VCaP (cell line): ENCODE measurements at regions not wholly inside any gene's neighbourhood (a gene's known extent, or its start where the extent isn't known, plus 50 kb on each side); places are given as distances from the start of the nearest gene placed in this dataset.

Experiments used
- H3K27ac ChIP-seq: fragments of 450-650 bp; 2 replicates; pipeline ENCODE4 v1.5.1; 2017
- TF ChIP-seq, protein P1 (sequence below): fragments of 450-650 bp; conservative IDR thresholded peaks from 2 replicates; pipeline ENCODE4 v1.5.1; 2017; ENCODE audit warnings: mild to moderate bottlenecking, moderate library complexity

DNA sequence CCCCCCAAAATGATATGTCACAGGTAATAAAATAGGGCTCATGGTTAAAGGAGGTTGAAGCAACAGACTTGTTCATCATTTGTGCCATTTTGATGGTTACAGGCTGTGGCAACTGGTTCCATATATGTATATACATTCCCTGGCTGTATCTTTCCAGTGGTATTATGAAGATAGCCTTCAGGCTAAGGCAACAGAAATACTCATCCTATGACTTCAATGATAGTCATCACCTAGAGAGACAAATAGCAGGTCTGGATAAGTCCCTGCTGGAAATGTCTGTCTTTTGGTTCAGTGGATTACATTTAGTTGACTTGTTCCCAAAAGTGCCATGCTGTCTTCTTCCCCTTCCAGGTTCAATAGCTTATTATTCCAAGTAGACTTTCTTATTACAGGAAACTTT, 997.4 kb downstream of the FLRT2 start:
- TF ChIP-seq, protein P1, sequence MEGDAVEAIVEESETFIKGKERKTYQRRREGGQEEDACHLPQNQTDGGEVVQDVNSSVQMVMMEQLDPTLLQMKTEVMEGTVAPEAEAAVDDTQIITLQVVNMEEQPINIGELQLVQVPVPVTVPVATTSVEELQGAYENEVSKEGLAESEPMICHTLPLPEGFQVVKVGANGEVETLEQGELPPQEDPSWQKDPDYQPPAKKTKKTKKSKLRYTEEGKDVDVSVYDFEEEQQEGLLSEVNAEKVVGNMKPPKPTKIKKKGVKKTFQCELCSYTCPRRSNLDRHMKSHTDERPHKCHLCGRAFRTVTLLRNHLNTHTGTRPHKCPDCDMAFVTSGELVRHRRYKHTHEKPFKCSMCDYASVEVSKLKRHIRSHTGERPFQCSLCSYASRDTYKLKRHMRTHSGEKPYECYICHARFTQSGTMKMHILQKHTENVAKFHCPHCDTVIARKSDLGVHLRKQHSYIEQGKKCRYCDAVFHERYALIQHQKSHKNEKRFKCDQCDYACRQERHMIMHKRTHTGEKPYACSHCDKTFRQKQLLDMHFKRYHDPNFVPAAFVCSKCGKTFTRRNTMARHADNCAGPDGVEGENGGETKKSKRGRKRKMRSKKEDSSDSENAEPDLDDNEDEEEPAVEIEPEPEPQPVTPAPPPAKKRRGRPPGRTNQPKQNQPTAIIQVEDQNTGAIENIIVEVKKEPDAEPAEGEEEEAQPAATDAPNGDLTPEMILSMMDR: no peak
- no peak overlapping the region for H3K27ac ChIP-seq

DNA sequence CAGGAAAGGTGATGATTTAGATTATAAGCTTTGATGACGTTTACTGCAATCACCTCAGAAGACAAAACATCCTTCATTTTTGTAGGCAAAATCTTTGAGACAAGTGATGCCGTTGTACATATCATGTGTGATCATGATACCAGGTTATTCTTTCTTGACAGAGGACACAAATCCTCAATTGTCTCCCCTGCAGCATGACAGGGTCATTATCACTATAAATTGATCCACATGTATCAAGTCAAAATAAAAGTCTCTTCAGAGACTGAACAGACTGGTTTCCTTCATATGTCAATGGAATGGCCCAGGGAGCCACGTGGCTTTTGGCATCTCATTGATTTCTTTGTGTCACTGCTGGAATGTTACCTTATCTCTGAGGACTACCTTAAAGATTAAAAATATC, 995.7 kb downstream of the FLRT2 start:
- no peak overlapping the region for H3K27ac ChIP-seq
- TF ChIP-seq, protein P1: no peak

DNA sequence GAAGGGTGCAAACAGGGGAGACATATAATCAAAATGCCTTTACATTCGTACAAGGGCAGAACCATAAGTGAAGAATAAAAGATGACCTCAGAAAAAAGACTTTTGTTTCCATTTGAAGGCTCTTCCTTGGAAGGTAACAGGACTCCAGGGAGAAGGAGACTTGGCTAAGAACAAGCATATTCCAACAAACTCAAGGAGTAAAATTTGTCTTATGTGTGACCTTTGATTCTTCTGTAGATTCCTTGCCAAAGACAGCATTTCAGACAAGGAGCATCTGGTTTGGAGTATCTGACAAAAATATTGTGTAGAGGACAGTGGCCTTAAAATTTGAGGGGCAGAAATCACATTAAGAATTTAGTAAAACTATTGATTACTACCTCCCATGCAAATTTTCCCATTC, 991.9 kb downstream of the FLRT2 start:
- no peak overlapping the region for H3K27ac ChIP-seq

DNA sequence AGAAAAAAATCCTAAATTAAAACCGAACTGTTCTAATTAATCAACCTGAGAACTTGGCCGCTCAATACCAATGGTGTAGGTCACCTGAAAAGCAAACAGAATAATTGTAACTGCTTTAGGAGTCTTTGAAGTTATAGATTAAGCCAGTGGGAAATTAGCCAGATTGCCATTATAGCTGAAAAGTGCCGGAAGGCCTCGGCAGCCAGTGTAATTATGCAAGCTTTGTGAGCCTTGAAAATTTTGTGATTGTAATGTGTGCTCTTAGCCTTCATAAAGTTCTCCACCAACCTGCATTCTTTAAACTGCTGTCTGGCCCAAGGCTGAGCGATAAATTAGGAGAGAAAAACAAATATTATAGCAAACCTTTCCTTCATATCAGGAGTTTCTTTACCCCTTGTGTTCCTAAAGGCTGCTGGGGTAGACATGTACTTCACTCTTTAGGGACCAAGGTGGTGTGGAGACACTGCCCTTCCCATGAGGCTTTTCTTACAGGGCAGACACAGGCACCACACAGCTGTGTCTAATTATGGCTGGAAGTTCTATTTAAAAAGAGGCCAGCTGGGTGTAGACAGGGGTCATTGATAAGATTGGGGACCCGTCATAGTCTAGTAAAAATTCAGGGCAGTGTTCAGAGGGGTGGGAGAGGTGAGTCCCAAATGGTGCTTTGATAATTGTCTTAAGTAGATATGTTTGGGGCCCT, 991.2 kb downstream of the FLRT2 start:
- H3K27ac ChIP-seq: no peak overlapping the region
- TF ChIP-seq, protein P1: no peak

More for the DNA sequence above, 991.9 kb downstream of the FLRT2 start:
- TF ChIP-seq, protein P1: no peak

DNA sequence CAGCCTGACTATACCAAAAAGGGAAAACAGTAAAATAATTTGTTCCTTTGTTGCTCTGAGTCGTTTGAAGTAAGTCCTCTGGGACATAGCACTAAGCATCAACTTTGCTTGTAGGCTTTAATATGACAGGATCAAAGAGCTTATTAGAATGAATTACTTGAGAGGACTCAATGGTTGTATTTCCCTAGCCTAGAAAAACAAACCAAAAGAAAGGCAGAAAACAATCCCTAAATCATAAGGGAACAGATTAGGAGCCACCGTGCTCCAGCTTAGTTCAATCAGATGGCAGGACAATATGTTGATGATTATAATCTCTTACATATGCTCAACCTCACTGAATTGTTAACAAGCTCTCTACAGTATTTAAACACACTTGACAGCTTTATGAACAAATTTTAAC, 988.4 kb downstream of the FLRT2 start:
- TF ChIP-seq, protein P1: no peak
- no peak overlapping the region for H3K27ac ChIP-seq

DNA sequence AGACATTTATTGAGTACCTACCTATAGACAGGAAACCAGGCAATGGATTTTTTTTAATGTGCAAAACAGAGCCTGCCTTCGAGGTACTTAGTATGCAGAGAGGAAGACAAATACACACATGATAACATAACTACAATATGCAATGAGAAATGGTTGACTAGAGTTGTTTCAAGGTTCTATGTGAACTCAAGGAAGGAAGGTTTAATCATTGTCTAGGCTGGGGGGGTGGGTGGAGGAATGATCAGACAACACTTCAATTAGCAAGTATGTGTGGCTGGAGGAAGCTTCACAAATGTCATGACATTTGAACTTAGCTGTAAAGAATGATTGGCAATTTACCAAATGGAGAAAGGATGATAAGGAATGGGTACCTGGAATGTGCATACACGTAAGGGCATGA, 985.3 kb downstream of the FLRT2 start:
- H3K27ac ChIP-seq: no peak overlapping the region
- TF ChIP-seq, protein P1: no peak

DNA sequence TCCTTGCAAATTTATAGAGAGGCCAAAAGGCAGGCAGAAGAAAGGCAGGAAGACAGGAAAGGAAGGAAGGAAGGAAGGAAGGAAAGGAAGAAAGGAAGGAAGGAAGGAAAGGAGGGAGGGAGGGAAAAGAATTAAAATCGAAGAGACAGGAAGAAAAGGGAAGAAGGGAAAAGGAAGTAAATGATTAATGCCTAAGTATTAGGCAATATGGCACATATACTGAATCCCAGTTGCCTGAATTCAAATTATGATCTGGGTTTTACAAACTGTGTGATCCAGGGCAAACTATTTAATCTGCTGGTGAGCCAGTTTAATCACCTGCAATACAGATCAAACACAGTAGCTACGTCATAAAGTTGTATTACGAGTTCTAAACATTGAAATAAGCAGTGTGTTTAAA, 983.6 kb downstream of the FLRT2 start:
- TF ChIP-seq, protein P1: no peak
- no peak overlapping the region for H3K27ac ChIP-seq
